C4-2B (cell line): ENCODE measurements at regions not wholly inside any gene's neighbourhood (a gene's known extent, or its start where the extent isn't known, plus 50 kb on each side); places are given as distances from the start of the nearest gene placed in this dataset.
"Not testable (repeated sequence)": the region's sequence is repeated elsewhere in the genome, so short reads cannot be mapped to it uniquely, and the experiment has no call there.

Experiments
- H3K27ac ChIP-seq: fragments of 450-650 bp; 2 replicates; pipeline ENCODE4 v1.5.1; 2017
- ZFX ChIP-seq: fragments of 450-650 bp; IDR thresholded peaks from 2 replicates; pipeline ENCODE4 v1.6.1; 2017
- TF ChIP-seq, protein P1 (sequence below): fragments of 450-650 bp; conservative IDR thresholded peaks from 2 replicates; pipeline ENCODE4 v1.5.1; 2017; ENCODE audit warnings: mild to moderate bottlenecking

DNA sequence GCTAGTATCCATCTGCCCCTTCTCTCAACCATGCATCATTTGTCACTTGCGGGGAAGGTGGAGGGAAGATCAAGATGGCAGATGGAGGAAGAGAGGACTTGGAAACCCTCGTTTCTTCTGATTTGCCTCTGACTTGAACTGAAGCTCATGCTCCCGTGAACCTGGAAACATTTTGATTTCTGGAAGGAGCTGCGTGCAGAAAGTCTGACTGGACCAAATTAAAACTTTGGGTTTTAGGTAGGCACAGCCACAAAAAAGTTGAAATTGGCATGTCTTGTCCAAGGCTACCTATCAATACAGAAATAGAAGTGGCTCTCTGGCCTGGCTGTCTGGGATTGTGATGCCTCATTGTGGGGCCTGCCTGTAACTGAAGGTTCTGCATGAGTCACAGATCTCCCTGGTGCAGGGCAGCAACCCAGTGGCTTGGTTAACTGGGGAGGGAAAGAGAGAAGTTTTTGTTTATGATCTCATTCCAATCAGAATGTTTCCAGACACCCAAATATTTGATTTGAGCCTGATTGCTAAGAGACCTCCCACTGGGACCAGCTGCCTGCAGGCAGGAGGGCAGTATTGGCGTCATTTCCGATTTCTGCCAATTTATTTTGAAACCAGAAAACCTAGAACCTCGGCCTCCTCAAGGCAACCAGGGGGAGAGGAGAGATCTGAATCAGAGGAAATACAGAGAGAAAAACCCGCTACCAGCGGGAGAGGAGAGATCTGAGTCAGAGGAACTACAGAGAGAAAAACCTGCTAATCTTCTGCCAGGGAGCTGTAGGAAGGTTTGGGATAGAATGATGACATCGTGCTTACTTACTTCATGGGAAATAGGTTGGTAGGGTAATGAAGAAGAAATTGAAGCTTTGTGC lies 363.6 kb downstream of the ANKRD30A start:
- TF ChIP-seq, protein P1, sequence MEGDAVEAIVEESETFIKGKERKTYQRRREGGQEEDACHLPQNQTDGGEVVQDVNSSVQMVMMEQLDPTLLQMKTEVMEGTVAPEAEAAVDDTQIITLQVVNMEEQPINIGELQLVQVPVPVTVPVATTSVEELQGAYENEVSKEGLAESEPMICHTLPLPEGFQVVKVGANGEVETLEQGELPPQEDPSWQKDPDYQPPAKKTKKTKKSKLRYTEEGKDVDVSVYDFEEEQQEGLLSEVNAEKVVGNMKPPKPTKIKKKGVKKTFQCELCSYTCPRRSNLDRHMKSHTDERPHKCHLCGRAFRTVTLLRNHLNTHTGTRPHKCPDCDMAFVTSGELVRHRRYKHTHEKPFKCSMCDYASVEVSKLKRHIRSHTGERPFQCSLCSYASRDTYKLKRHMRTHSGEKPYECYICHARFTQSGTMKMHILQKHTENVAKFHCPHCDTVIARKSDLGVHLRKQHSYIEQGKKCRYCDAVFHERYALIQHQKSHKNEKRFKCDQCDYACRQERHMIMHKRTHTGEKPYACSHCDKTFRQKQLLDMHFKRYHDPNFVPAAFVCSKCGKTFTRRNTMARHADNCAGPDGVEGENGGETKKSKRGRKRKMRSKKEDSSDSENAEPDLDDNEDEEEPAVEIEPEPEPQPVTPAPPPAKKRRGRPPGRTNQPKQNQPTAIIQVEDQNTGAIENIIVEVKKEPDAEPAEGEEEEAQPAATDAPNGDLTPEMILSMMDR: no peak
- no peak for TF ChIP-seq ZFX
- H3K27ac ChIP-seq: no peak overlapping the region

DNA sequence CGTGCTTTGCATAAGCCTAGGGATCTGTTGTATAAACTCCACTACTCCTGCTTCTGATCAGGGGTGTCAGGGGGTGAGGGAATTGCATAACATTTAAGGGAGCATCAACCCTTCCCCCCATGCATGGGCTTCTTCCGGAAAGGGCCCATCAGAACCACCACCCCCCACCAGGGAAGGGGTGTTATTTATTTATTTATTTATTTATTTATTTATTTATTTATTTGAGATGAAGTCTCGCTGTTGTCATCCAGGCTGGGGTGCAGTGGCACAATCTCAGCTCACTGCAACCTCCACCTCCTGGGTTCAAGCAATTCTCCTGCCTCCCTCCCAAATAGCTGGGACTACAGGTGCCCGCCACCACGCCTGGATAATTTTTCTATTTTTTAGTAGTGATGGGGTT lies 355.2 kb downstream of the ANKRD30A start:
- H3K27ac ChIP-seq: not testable (repeated sequence)

DNA sequence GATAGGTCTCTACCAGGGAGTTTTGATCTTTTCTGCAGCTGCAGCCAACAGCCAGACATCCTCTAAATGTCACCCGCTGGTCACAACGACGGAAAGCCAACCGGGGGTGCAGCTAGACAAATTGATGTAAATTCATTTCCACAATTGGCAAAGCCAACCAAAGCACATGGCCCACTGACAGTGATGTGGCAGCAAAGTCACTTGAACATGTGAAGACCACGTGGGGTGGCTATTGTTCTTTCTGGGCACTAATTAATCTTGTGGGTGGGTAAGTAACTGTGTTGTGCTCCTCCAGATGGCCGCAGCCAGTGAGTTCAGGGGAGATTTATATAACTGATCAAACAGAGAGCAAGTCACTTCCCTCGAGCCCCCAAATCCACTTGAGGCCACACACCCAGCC lies 354.1 kb downstream of the ANKRD30A start:
- no peak for TF ChIP-seq ZFX
- TF ChIP-seq, protein P1: no peak
- H3K27ac ChIP-seq: no peak overlapping the region

DNA sequence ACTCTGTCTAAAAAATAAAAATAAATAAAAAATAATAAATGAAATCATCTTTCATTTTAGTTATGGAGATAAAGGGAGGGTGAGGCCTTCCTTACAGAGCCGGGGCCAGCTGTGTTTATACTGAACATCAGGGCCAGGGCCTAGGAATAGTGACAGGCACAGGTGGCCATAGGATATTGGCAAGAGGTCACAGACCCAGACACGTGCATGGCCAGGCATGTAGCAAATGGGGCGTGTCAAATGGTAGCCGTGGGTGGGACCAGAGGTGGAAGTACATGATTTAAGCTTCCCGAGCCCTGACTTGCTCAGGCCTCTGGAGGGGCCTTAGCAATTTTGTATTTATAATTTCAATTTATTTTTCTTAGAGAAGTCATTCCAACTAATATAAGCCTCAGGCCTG lies 353.0 kb downstream of the ANKRD30A start:
- TF ChIP-seq, protein P1: no peak
- no peak for TF ChIP-seq ZFX
- H3K27ac ChIP-seq: no peak overlapping the region

DNA sequence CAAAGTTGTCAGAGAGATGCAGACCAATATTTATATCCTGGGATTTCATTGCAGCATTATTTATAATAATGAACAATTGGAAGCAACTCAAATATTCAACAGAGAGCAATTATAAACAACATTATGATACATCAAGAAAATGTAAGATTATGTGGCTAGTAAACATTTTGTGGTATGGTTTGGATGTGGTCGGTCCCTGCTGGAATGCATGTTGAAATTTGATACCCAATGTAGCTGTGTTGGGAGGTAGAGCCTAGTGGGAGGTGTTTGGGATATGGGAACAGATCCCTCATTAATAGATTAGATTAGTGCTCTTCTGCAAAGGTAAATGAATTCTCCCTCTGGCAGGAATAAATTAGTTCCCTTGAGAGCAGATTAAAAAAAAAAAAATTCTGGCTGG lies 350.9 kb downstream of the ANKRD30A start:
- H3K27ac ChIP-seq: no peak overlapping the region
- TF ChIP-seq, protein P1: no peak
- no peak for TF ChIP-seq ZFX

DNA sequence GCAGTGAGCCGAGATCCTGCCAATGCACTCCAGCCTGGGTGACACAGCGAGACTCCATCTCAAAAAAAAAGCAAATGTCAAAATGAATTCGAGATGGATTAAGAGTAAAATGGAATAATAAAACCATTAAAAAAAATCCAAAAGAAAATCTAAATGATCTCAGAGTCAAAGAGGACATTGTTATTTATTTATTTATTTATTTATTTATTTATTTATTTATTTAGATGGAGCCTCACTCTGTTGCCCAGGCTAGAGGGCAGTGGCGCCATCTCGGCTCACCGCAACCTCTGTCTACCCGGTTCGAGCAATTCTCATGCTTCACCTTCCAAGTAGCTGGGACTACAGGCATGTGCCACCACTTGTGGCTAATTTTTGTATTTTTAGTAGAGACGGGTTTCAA lies 349.2 kb downstream of the ANKRD30A start:
- no peak overlapping the region for H3K27ac ChIP-seq
- no peak for TF ChIP-seq ZFX
- TF ChIP-seq, protein P1: no peak

DNA sequence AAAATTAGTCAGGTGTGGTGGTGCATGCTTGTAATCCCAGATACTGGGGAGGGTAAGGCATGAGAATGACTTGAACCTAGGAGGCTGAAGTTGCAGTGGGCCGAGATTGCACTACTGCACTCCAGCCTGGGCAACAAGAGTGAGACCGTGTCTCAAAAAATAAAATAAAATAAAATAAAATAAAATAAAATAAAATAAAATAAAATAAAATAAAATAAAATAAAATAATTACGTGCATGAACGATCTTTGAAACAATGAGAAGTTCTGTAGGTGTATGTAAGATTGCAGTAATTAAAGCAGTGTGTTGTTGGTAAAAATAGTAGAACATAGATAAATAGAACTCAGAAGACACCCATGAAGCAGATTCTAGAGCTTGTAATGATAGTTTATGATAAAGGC lies 348.5 kb downstream of the ANKRD30A start:
- TF ChIP-seq, protein P1: no peak
- TF ChIP-seq ZFX: no peak
- H3K27ac ChIP-seq: no peak overlapping the region

DNA sequence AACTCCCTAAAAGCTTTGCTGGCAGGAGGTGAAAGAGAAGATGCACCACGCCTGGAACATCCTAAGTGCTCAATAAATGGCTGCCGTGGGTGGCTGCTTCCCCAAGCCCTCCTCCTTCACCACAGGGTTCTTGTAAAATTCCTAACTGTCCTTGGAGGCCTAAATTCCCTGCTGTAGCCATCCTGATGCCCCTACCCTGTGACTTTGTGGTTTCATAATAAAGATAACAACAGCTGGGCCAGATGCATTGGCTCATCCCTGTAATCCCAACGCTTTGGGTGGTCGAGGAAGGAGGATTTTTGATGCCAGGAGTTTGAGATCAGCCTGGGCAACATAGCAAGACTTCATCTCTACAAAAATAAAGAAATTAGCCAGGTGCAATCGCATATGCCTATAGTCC lies 341.8 kb downstream of the ANKRD30A start:
- no peak overlapping the region for H3K27ac ChIP-seq
- TF ChIP-seq, protein P1: no peak
